ENCODE measurements at regions not wholly inside any gene's neighbourhood (a gene's known extent, or its start where the extent isn't known, plus 50 kb on each side); places are given as distances from the start of the nearest gene placed in this dataset.

DNA sequence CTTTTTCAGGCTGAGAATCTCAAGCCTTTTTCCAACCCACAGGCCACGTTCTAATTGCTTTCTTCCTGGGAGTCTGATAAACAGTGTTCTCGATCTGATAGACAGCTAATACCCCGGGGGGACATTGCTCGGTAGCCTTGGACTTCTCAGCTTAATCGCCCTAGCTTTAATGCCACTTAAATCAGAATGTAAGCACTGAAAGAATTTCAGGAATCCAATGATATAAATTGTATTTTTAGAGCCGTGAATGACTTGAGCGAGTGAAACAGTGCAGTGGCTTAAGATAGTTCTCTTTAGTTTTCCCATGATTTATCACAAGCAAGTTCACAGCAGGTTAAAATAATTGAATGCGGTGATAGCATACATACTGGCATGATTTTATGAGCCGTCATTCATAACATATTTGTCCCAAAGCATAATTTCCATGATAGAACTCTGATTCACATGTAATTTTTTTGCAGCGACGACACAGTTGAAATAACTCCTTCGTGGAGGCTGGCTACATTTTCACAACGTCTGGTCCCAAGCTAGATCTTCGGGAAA lies 116.1 kb upstream of the MYOCD start:
- DNase-seq (ENCODE audit: low read depth, low spot score) = no peak
- H3K4me3 ChIP-seq (ENCODE audit: low read length) = no peak overlapping the region

GRCh38 chr17:12553625-12554024 lies 112.1 kb upstream of the MYOCD start:
- DNase-seq (ENCODE audit: low read depth, low spot score) = no peak
- H3K4me3 ChIP-seq (ENCODE audit: low read length) = no peak overlapping the region

GRCh38 chr17:12554251-12554650 lies 111.4 kb upstream of the MYOCD start:
- no peak overlapping the region for H3K4me3 ChIP-seq (ENCODE audit: low read length)
- no peak for DNase-seq (ENCODE audit: low read depth, low spot score)

- no peak for DNase-seq (ENCODE audit: low read depth, low spot score)
- no peak overlapping the region for H3K4me3 ChIP-seq (ENCODE audit: low read length)
Observed at GRCh38 chr17:12566291-12566690, 99.4 kb upstream of the MYOCD start.

DNA sequence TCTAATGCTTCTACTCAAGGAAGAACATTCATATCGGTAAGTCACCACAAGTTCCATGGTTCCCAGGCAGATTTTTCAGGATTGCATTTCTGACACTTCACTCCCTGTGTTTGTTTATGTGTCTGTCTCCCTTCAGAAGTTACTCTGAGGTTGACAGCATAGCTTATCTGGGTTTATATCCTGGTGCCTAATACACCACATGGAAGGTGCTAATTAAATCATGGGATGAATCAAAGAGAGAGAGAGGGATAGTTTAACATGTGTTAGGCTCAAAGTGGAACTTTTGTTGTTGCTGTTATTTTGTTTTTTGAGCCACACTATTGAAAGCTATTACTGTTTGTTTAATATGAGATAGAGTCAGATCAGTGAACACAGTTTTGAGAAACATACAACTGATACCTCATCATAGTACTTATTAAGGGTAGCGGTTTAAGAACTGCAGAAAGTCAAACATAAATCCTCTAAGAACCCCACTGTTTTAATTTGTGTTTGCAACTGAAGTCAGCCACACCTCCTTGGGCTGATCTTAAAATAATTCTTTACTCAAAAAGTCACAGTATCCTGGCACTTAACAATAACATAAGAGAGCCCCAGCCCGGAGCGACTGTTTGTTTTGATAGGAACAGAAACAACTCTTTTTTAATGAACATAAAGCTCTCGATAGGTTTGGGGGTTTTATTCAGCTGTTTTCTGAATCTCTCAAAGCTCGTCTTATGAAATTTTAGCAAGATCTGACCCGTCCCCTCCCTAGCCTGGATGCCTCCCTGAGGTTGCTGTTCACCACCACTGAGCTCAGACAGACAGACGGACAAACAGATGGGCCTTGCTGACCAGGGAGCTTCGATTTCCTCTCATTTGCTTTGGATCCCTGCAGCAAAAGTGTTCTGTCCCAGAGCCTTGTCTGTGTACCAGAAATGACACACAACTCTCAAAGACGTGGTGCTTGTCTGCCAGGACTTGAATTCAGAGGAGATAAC lies 98.3 kb upstream of the MYOCD start:
- DNase-seq (ENCODE audit: low read depth, low spot score) = no peak
- no peak overlapping the region for H3K4me3 ChIP-seq (ENCODE audit: low read length)

GRCh38 chr17:12568358-12569251 lies 97.1 kb upstream of the MYOCD start:
- H3K4me3 ChIP-seq (ENCODE audit: low read length) = no peak overlapping the region
- DNase-seq (ENCODE audit: low read depth, low spot score) = no peak

GRCh38 chr17:12571606-12572005 lies 94.1 kb upstream of the MYOCD start:
- H3K4me3 ChIP-seq (ENCODE audit: low read length) = no peak overlapping the region
- DNase-seq (ENCODE audit: low read depth, low spot score) = no peak

DNA sequence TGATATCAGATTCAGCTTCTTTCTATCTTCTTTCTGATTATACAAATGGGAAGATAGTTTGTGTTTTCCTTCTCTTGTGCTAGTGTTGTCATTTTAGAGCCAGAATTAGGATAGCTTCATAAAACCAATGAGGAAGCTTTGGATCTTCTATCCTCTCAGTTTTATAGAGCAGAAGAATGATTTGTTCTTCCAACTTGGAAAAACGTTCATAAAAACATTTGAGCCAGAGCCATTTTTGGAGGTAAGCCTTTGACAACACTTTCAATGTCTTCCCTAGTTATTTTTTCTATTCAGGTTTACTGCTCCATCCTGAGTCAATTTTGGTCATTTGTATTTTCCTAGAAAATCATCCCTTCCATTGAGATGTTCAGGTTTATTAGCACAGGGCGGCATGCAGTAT lies 91.2 kb upstream of the MYOCD start:
- no peak overlapping the region for H3K4me3 ChIP-seq (ENCODE audit: low read length)
- no peak for DNase-seq (ENCODE audit: low read depth, low spot score)

- no peak for DNase-seq (ENCODE audit: low read depth, low spot score)
- no peak overlapping the region for H3K4me3 ChIP-seq (ENCODE audit: low read length)
Observed at GRCh38 chr17:12575641-12576040, 90.0 kb upstream of the MYOCD start.

DNA sequence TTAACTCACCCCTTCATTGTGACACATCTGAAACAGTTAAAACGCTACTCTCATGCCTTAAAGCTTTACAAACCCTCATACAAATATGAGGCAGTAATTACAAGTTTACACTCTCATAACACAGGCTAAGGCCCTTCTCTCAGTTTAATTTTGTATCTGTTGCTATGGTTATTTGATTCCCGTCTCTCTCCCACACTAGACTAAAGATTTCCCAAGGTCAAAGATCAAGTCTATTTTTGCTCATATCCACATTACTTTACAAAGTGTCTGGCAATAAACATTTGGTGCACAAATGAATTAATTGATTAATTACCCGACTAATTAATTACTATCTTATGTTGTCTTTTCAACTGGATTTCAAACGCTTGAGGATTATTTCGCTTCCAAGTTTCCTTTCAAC lies 86.4 kb upstream of the MYOCD start:
- H3K4me3 ChIP-seq (ENCODE audit: low read length) = no peak overlapping the region
- DNase-seq (ENCODE audit: low read depth, low spot score) = no peak

DNA sequence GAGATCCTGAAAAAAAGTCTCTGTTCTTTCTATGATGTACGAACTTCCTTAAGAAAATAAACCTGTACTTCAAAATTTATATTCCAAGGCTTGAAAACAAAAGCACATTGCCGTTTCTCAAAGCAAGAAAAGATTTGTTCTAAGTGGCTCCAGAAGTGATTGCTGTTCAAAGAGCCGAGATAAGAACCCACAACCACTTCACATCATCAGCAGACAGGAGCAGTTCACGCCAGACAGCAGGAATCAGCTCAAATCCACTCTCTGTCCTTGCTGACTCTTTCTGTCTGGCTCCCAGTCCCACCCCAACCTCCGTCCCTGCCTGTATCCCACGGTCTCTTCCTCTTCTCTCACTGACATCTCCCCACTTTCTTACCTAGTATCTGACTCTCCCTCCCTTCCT lies 85.0 kb upstream of the MYOCD start:
- peak; percentile 3 for DNase-seq (ENCODE audit: low read depth, low spot score)
- H3K4me3 ChIP-seq (ENCODE audit: low read length) = no peak overlapping the region

DNA sequence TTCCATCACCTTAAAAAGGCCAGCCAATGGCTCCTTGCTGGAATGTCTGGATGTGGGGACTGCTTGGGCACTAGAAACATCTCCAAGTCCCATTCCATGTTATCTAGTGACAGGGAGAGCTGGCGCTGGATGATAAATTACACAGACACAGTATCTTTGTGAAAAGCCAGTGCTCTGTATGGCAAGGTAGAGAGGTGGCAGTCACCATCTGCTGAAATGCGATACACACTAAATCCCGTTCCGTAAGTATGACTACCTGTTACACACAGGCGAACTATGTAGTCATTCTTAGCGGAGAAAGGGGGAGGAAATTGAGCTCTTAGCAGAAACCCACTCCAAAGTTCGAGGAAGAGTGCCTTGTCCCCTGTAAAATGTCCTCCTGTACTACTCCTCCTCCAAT lies 81.0 kb upstream of the MYOCD start:
- H3K4me3 ChIP-seq (ENCODE audit: low read length) = no peak overlapping the region
- no peak for DNase-seq (ENCODE audit: low read depth, low spot score)

DNA sequence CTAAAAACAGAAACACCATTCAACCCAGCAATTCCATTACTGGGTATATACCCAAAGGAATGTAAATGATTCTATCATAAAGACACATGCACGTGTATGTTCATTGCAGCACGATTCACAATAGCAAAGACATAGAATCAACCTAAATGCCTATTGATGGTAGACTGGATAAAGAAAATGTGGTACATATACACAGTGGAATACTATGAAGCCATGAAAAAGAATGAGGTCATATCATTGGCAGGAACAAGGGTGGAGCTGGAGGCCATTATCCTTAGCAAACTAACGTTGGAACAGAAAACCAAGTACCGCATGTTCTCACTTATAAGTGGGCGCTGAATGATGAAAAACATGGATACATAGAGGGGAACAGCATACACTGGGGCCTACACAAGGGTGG lies 77.2 kb upstream of the MYOCD start:
- no peak for DNase-seq (ENCODE audit: low read depth, low spot score)
- no peak overlapping the region for H3K4me3 ChIP-seq (ENCODE audit: low read length)

GRCh38 chr17:12590417-12590816 lies 75.3 kb upstream of the MYOCD start:
- H3K4me3 ChIP-seq (ENCODE audit: low read length) = no peak overlapping the region
- DNase-seq (ENCODE audit: low read depth, low spot score) = no peak

DNA sequence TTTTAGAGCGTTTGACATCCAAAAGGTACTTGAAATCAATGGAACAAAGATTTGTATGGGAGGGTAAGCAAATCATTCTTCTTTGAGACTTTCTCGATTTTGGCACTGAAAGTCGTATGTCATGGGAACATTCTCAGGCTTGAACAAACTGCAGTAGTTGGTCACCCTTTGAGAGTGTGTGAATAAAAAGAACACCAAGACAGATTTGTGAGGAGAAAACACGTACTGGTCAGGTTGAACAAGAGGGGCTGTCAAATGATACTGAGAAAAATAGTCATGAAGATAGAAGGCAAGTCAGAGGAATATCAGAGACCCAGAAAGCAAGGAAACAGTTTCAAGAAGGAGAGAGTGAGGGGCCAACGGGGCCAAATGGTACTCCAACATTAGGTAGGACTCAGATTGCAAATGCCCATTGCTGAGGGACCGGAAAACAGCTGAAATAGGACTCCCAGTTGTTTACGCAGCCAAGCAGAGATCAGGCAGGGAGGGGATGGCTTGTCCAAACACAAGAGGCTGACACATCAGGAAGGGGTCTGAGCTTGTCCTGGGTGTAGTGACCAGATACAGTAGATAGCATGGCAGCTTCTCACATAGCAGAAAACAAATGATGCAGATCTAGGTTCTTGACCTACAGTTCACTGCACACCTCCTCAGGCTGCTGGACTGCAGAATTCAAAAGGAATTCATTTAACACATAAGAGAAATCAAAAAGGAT lies 74.5 kb upstream of the MYOCD start:
- no peak for DNase-seq (ENCODE audit: low read depth, low spot score)
- H3K4me3 ChIP-seq (ENCODE audit: low read length) = no peak overlapping the region

DNA sequence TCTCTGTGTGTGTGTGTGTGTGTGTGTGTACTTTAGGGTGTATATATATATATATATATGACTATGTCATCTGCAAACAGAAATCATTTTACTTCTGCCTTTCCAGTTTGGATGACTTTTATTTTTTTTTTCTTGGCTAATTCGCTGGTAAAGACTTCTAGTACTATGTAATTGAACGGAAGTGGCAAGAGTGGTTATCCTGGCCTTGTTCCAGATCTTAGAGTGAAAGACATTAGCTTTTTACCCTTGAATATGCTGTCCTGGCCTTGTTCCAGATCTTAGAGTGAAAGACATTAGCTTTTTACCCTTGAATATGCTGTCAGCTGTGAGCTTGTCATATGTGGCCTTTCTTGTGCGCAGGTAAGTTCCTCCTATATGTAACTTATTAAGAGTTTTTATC lies 72.7 kb upstream of the MYOCD start:
- H3K4me3 ChIP-seq (ENCODE audit: low read length) = no peak overlapping the region
- peak; percentile 41 for DNase-seq (ENCODE audit: low read depth, low spot score)

- no peak for DNase-seq (ENCODE audit: low read depth, low spot score)
- no peak overlapping the region for H3K4me3 ChIP-seq (ENCODE audit: low read length)
Observed at GRCh38 chr17:12596961-12597360, 68.7 kb upstream of the MYOCD start.

GRCh38 chr17:12597895-12598294 lies 67.8 kb upstream of the MYOCD start:
- H3K4me3 ChIP-seq (ENCODE audit: low read length) = no peak overlapping the region
- DNase-seq (ENCODE audit: low read depth, low spot score) = no peak

DNA sequence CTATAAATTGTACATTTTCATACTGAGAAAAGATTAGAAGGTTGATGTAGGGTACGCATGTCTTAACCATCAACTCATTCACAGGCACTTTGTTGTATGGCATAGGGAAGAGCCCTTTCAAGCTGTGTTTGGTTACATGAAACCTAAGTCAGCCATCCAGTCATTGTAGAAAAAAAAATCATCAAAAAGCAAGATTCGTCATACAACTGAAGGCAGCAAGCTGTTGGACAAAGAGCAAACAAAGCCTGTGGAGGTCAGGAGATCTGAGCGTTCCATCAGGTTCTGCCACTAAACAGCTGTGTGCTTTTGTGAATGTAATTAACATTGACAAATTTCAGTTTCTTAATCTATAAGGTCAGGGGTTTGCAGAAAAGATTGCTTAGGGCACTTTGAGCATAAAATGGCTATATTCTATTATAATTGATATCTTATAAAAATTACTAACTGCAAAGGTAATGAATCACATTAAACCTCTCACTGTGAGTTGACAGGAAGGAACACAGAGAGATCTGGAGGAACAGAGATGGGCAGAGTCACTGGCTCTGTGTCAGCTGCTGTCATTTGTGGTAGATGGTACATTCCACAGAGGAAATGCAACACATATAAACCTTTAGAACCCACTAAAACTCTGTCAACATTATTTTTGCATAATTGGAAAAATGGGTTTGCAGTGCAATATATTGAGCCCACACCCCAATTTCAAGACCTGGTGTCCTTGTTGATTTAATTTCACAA lies 66.3 kb upstream of the MYOCD start:
- DNase-seq (ENCODE audit: low read depth, low spot score) = no peak
- H3K4me3 ChIP-seq (ENCODE audit: low read length) = no peak overlapping the region

Data from Jurkat, Clone E6-1 (cell line).